ENCODE measurements at regions not wholly inside any gene's neighbourhood (a gene's known extent, or its start where the extent isn't known, plus 50 kb on each side); places are given as distances from the start of the nearest gene placed in this dataset.

- H3K27me3 ChIP-seq (replicated peaks), result no peaks in the 10 kb centered on the region
- H3K27ac ChIP-seq, result no peak overlapping the region
- no peak overlapping the region for H3K4me3 ChIP-seq (ENCODE audit: low read depth, low read length)
- in situ Hi-C loops (cut with HindIII; ENCODE audit: low pct_ligation_motif_present, low sequenced_read_pairs), result no loop called here
- H3K36me3 ChIP-seq (replicated peaks), result no peaks in the 10 kb centered on the region
- TF ChIP-seq, protein P1, sequence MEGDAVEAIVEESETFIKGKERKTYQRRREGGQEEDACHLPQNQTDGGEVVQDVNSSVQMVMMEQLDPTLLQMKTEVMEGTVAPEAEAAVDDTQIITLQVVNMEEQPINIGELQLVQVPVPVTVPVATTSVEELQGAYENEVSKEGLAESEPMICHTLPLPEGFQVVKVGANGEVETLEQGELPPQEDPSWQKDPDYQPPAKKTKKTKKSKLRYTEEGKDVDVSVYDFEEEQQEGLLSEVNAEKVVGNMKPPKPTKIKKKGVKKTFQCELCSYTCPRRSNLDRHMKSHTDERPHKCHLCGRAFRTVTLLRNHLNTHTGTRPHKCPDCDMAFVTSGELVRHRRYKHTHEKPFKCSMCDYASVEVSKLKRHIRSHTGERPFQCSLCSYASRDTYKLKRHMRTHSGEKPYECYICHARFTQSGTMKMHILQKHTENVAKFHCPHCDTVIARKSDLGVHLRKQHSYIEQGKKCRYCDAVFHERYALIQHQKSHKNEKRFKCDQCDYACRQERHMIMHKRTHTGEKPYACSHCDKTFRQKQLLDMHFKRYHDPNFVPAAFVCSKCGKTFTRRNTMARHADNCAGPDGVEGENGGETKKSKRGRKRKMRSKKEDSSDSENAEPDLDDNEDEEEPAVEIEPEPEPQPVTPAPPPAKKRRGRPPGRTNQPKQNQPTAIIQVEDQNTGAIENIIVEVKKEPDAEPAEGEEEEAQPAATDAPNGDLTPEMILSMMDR (IDR thresholded peaks at IDR 0.05; ENCODE audit: low read depth, low read length, missing control alignments), result no peak
- no peak for DNase-seq
These were observed 177.8 kb upstream of the HAND2 start for GRCh38 chr4:173707658-173708419.

DNA sequence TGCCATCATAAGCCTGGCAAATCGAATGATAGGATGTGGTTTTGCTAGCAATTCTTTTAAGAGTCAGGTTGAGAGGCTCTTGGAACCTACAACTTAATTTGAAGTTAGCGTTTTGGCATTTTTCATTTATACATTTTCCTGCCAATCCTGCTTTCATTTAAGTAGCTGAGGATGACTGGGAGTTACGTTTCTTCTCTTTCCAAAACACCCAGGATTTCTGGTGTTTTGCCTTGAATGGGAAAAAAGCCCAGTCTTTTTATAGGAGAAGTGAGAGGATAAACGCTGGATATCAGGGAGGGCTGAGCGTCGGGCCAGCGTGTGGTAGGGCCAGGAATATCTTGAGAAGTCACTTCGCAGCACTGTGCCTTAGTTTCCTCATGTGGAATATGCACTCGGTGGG is 174.2 kb upstream of the HAND2 start:
- H3K36me3 ChIP-seq (replicated peaks), result no peaks in the 10 kb centered on the region
- DNase-seq, result no peak
- in situ Hi-C loops (cut with HindIII; ENCODE audit: low pct_ligation_motif_present, low sequenced_read_pairs), result no loop called here
- no peak overlapping the region for H3K27ac ChIP-seq
- no peaks in the 10 kb centered on the region for H3K27me3 ChIP-seq (replicated peaks)
- TF ChIP-seq, protein P1 (IDR thresholded peaks at IDR 0.05; ENCODE audit: low read depth, low read length, missing control alignments), result no peak
- H3K4me3 ChIP-seq (ENCODE audit: low read depth, low read length), result no peak overlapping the region

GRCh38 chr4:173703021-173703420 is 173.0 kb upstream of the HAND2 start:
- Histone ChIP-seq H3K36me3 (replicated peaks) (no peaks in the 10 kb centered on the region), H3K27ac (no peak overlapping the region)
- TF ChIP-seq, protein P1 (IDR thresholded peaks at IDR 0.05; ENCODE audit: low read depth, low read length, missing control alignments), result no peak

GRCh38 chr4:173700650-173701049 is 170.6 kb upstream of the HAND2 start:
- DNase-seq, result no peak
- Histone ChIP-seq H3K36me3 (replicated peaks) (no peaks in the 10 kb centered on the region), H3K4me3 (ENCODE audit: low read depth, low read length) (no peak overlapping the region), H3K27ac (no peak overlapping the region), H3K27me3 (replicated peaks) (no peaks in the 10 kb centered on the region)
- TF ChIP-seq, protein P1 (IDR thresholded peaks at IDR 0.05; ENCODE audit: low read depth, low read length, missing control alignments), result no peak
- in situ Hi-C loops (cut with HindIII; ENCODE audit: low pct_ligation_motif_present, low sequenced_read_pairs), result no loop called here

More at GRCh38 chr4:173703021-173703420, 173.0 kb upstream of the HAND2 start:
- no peak for DNase-seq
- in situ Hi-C loops (cut with HindIII; ENCODE audit: low pct_ligation_motif_present, low sequenced_read_pairs), result no loop called here
- Histone ChIP-seq H3K4me3 (ENCODE audit: low read depth, low read length) (no peak overlapping the region), H3K27me3 (replicated peaks) (no peaks in the 10 kb centered on the region)

GRCh38 chr4:173699841-173700475 is 169.9 kb upstream of the HAND2 start:
- no peaks in the 10 kb centered on the region for H3K27me3 ChIP-seq (replicated peaks)
- no peaks in the 10 kb centered on the region for H3K36me3 ChIP-seq (replicated peaks)
- no peak overlapping the region for H3K4me3 ChIP-seq (ENCODE audit: low read depth, low read length)
- TF ChIP-seq, protein P1 (IDR thresholded peaks at IDR 0.05; ENCODE audit: low read depth, low read length, missing control alignments), result no peak
- no peak overlapping the region for H3K27ac ChIP-seq
- no peak for DNase-seq
- in situ Hi-C loops (cut with HindIII; ENCODE audit: low pct_ligation_motif_present, low sequenced_read_pairs), result no loop called here

Measured in brain microvascular endothelial cell (primary cell).